HPDE6-E6E7 (cell line): ENCODE measurements at regions not wholly inside any gene's neighbourhood (a gene's known extent, or its start where the extent isn't known, plus 50 kb on each side); places are given as distances from the start of the nearest gene placed in this dataset.
"Not testable (repeated sequence)": the region's sequence is repeated elsewhere in the genome, so short reads cannot be mapped to it uniquely, and the experiment has no call there.

Source experiments
- DNase-seq: peaks from one replicate; pipeline ENCODE4 v3.0.0; 2011; ENCODE audit warnings: missing footprints; ENCODE audit errors: extremely low spot score

- no peak for DNase-seq
These were observed 77.3 kb downstream of the PPCDC start for GRCh38 chr15:75100679-75101078.

GRCh38 chr15:75104804-75105557 lies 81.6 kb downstream of the PPCDC start:
- peak; percentile 95 for DNase-seq

- DNase-seq = no peak
These were observed 84.1 kb downstream of the PPCDC start for GRCh38 chr15:75107516-75107907.

GRCh38 chr15:75107908-75108838 lies 84.8 kb downstream of the PPCDC start:
- peak; percentile 86 for DNase-seq

- no peak for DNase-seq
These were observed 85.8 kb downstream of the PPCDC start for GRCh38 chr15:75109021-75109735.

- DNase-seq = no peak
These were observed 86.3 kb downstream of the PPCDC start for GRCh38 chr15:75109736-75110130.

- DNase-seq = no peak
These were observed 89.0 kb downstream of the PPCDC start for GRCh38 chr15:75112278-75112847.

GRCh38 chr15:75112848-75113492 lies 88.7 kb upstream of the C15orf39 start:
- DNase-seq = no peak

- DNase-seq = no peak
These were observed 87.4 kb upstream of the C15orf39 start for GRCh38 chr15:75114327-75114726.

- DNase-seq = no peak
These were observed 86.9 kb upstream of the C15orf39 start for GRCh38 chr15:75114796-75115195.

GRCh38 chr15:75115411-75115913 lies 86.2 kb upstream of the C15orf39 start:
- not testable (repeated sequence) for DNase-seq

GRCh38 chr15:75116143-75116542 lies 85.5 kb upstream of the C15orf39 start:
- DNase-seq = not testable (repeated sequence)

- DNase-seq = no peak
These were observed 83.7 kb upstream of the C15orf39 start for GRCh38 chr15:75117993-75118392.

- DNase-seq = not testable (repeated sequence)
These were observed 82.4 kb upstream of the C15orf39 start for GRCh38 chr15:75119312-75119711.

GRCh38 chr15:75121491-75121890 lies 80.2 kb upstream of the C15orf39 start:
- no peak for DNase-seq

- DNase-seq = no peak
These were observed 78.3 kb upstream of the C15orf39 start for GRCh38 chr15:75123395-75123794.

- DNase-seq = not testable (repeated sequence)
These were observed 77.4 kb upstream of the C15orf39 start for GRCh38 chr15:75124278-75124677.

- DNase-seq = no peak
These were observed 75.7 kb upstream of the C15orf39 start for GRCh38 chr15:75125935-75126334.

GRCh38 chr15:75126864-75127580 lies 74.7 kb upstream of the C15orf39 start:
- DNase-seq = no peak

- DNase-seq = no peak
These were observed 71.9 kb upstream of the C15orf39 start for GRCh38 chr15:75129788-75130187.
